Esophagus muscularis mucosa (tissue), 3 donors: ENCODE measurements at regions not wholly inside any gene's neighbourhood (a gene's known extent, or its start where the extent isn't known, plus 50 kb on each side); places are given as distances from the start of the nearest gene placed in this dataset.

ENCODE experiments used
- POLR2A ChIP-seq: fragments of 450-650 bp; IDR thresholded peaks from one replicate; pipeline ENCODE4 v1.6.1; 2017; ENCODE audit warnings: antibody characterized with exemption, moderate library complexity, mild to moderate bottlenecking, low read depth
- POLR2AphosphoS5 ChIP-seq, 2 donors: sonication (generic); formaldehyde crosslinking; IDR thresholded peaks; one replicate each; pipeline ENCODE4 v1.6.1; 2017; ENCODE audit warnings: antibody characterized with exemption in 2 of 2
- TF ChIP-seq, protein P1 (sequence below), 3 experiments: fragments of 200-600 bp in 2 of 3; fragments of 450-650 bp in 1 of 3; sonication (generic) in 2 of 3; IDR thresholded peaks; one replicate each; pipeline ENCODE4 v1.5.1; 2017 to 2019; ENCODE audit warnings: antibody characterized with exemption in 3 of 3, mild to moderate bottlenecking in 2 of 3, moderate library complexity in 1 of 3

DNA sequence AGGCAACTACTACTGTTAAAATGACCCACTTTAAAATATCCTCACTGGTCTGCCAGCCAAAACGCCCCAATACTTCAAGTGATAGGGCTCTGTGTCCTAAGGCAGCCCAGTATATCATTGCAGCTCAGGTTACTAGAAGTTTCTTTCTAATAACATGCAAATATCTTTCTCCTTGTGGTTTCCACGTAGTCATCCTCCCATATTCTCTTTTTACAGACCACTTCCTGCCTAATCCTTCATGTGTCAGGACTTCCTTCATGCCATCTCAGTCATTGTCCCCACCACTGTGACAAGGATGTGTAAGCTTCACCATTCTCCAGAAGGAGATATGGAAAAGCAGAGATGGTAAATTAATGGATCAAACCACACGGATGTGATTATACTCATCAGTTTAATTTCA lies 813.7 kb downstream of the MAT2B start:
- TF ChIP-seq, protein P1, sequence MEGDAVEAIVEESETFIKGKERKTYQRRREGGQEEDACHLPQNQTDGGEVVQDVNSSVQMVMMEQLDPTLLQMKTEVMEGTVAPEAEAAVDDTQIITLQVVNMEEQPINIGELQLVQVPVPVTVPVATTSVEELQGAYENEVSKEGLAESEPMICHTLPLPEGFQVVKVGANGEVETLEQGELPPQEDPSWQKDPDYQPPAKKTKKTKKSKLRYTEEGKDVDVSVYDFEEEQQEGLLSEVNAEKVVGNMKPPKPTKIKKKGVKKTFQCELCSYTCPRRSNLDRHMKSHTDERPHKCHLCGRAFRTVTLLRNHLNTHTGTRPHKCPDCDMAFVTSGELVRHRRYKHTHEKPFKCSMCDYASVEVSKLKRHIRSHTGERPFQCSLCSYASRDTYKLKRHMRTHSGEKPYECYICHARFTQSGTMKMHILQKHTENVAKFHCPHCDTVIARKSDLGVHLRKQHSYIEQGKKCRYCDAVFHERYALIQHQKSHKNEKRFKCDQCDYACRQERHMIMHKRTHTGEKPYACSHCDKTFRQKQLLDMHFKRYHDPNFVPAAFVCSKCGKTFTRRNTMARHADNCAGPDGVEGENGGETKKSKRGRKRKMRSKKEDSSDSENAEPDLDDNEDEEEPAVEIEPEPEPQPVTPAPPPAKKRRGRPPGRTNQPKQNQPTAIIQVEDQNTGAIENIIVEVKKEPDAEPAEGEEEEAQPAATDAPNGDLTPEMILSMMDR (IDR thresholded peaks at IDR 0.05), result no peak
- TF ChIP-seq POLR2A (no peak), POLR2AphosphoS5 (IDR thresholded peaks at IDR 0.05) (no peak)
